Gastroesophageal sphincter (tissue), 3 donors: ENCODE measurements at regions not wholly inside any gene's neighbourhood (a gene's known extent, or its start where the extent isn't known, plus 50 kb on each side); places are given as distances from the start of the nearest gene placed in this dataset.

Experiments used
- CTCF ChIP-seq, 4 experiments: fragments of 200-600 bp in 2 of 4; fragments of 450-650 bp in 2 of 4; sonication (generic) in 1 of 4; IDR thresholded peaks; one replicate each; pipeline ENCODE4 v1.5.1; 2017 to 2019; ENCODE audit warnings: antibody characterized with exemption in 4 of 4, mild to moderate bottlenecking in 2 of 4, moderate library complexity in 2 of 4
- EP300 ChIP-seq: sonication (generic); formaldehyde crosslinking; IDR thresholded peaks from one replicate; pipeline ENCODE4 v1.6.1; 2017; ENCODE audit warnings: antibody characterized with exemption, mild to moderate bottlenecking
- POLR2A ChIP-seq, 2 donors: fragments of 450-650 bp; IDR thresholded peaks; one replicate each; pipeline ENCODE4 v1.6.1; 2017; ENCODE audit warnings: antibody characterized with exemption in 2 of 2, mild to moderate bottlenecking in 2 of 2, moderate library complexity in 1 of 2
- POLR2AphosphoS5 ChIP-seq: sonication (generic); formaldehyde crosslinking; IDR thresholded peaks from one replicate; pipeline ENCODE4 v1.6.1; 2017; ENCODE audit warnings: antibody characterized with exemption

- TF ChIP-seq CTCF (IDR thresholded peaks at IDR 0.05) (no peak), POLR2AphosphoS5 (no peak), POLR2A (IDR thresholded peaks at IDR 0.05) (no peak), EP300 (no peak)
These were observed 254.3 kb downstream of the PTPRC start for GRCh38 chr1:198893141-198893540.
